Neuron (in vitro differentiated cells): ENCODE measurements at regions not wholly inside any gene's neighbourhood (a gene's known extent, or its start where the extent isn't known, plus 50 kb on each side); places are given as distances from the start of the nearest gene placed in this dataset.

Experiments
- H2AFZ ChIP-seq: one replicate; pipeline ENCODE4 v1.6.1; 2013; ENCODE audit warnings: low read depth, mild to moderate bottlenecking, inconsistent platforms, low read length, moderate library complexity
- H3K27me3 ChIP-seq: one replicate; pipeline ENCODE4 v1.6.1; 2013; ENCODE audit warnings: low read length; ENCODE audit not compliant: insufficient read depth
- H3K36me3 ChIP-seq: one replicate; pipeline ENCODE4 v1.6.1; 2013; ENCODE audit warnings: low read length; ENCODE audit not compliant: insufficient read depth
- H3K4me1 ChIP-seq: one replicate; pipeline ENCODE4 v1.6.1; 2013; ENCODE audit warnings: low read length; ENCODE audit not compliant: insufficient read depth
- H3K4me3 ChIP-seq: 2 replicates; pipeline ENCODE4 v1.5.1; 2013; ENCODE audit warnings: mild to moderate bottlenecking, low read length, moderate library complexity
- H3K9me3 ChIP-seq: one replicate; pipeline ENCODE4 v1.6.1; 2013; ENCODE audit warnings: low read length

GRCh38 chr10:31604096-31604495 is 285.1 kb downstream of the ZEB1 start:
- Histone ChIP-seq H3K36me3 (no peaks in the 10 kb centered on the region), H2AFZ (peak overlapping the region; percentile 100), H3K4me1 (peaks cover 5% of the 10 kb centered on the region), H3K9me3 (no peaks in the 10 kb centered on the region), H3K27me3 (peaks cover 2% of the 10 kb centered on the region), H3K4me3 (peak overlapping the region; percentile 70)

GRCh38 chr10:31603235-31604087 is 284.4 kb downstream of the ZEB1 start:
- Histone ChIP-seq H3K4me1 (peaks cover 5% of the 10 kb centered on the region), H3K27me3 (peaks cover 5% of the 10 kb centered on the region), H3K36me3 (no peaks in the 10 kb centered on the region), H3K4me3 (peak overlapping the region; percentile 70), H3K9me3 (no peaks in the 10 kb centered on the region), H2AFZ (peak overlapping the region; percentile 100)

GRCh38 chr10:31602541-31603234 is 283.7 kb downstream of the ZEB1 start:
- Histone ChIP-seq H3K27me3 (peaks cover 5% of the 10 kb centered on the region), H2AFZ (peak overlapping the region; percentile 100), H3K4me1 (peaks cover 5% of the 10 kb centered on the region), H3K4me3 (peak overlapping the region; percentile 70), H3K36me3 (no peaks in the 10 kb centered on the region), H3K9me3 (no peaks in the 10 kb centered on the region)

GRCh38 chr10:31601136-31601535 is 282.1 kb downstream of the ZEB1 start:
- H3K4me3 ChIP-seq = no peak overlapping the region
- H3K9me3 ChIP-seq = no peaks in the 10 kb centered on the region
- no peaks in the 10 kb centered on the region for H3K36me3 ChIP-seq
- H2AFZ ChIP-seq = no peak overlapping the region
- peaks cover 5% of the 10 kb centered on the region for H3K27me3 ChIP-seq
- H3K4me1 ChIP-seq = peaks cover 5% of the 10 kb centered on the region

- Histone ChIP-seq H3K9me3 (no peaks in the 10 kb centered on the region), H3K4me1 (peaks cover 5% of the 10 kb centered on the region), H3K27me3 (peaks cover 5% of the 10 kb centered on the region), H3K36me3 (no peaks in the 10 kb centered on the region), H3K4me3 (no peak overlapping the region), H2AFZ (no peak overlapping the region)
These were observed 280.8 kb downstream of the ZEB1 start for GRCh38 chr10:31599626-31600504.

GRCh38 chr10:31596765-31597164 is 277.7 kb downstream of the ZEB1 start:
- H3K4me1 ChIP-seq = no peaks in the 10 kb centered on the region
- no peak overlapping the region for H3K4me3 ChIP-seq
- no peaks in the 10 kb centered on the region for H3K9me3 ChIP-seq
- H3K36me3 ChIP-seq = no peaks in the 10 kb centered on the region
- H3K27me3 ChIP-seq = peaks cover 5% of the 10 kb centered on the region
- no peak overlapping the region for H2AFZ ChIP-seq

GRCh38 chr10:31595992-31596391 is 277.0 kb downstream of the ZEB1 start:
- Histone ChIP-seq H3K27me3 (peaks cover 5% of the 10 kb centered on the region), H3K36me3 (no peaks in the 10 kb centered on the region), H3K4me3 (no peak overlapping the region), H3K9me3 (no peaks in the 10 kb centered on the region), H2AFZ (no peak overlapping the region), H3K4me1 (no peaks in the 10 kb centered on the region)

- Histone ChIP-seq H2AFZ (no peak overlapping the region), H3K36me3 (no peaks in the 10 kb centered on the region), H3K4me3 (no peak overlapping the region), H3K27me3 (peaks cover 5% of the 10 kb centered on the region), H3K9me3 (no peaks in the 10 kb centered on the region), H3K4me1 (no peaks in the 10 kb centered on the region)
These were observed 275.4 kb downstream of the ZEB1 start for GRCh38 chr10:31594347-31594873.

- no peak overlapping the region for H2AFZ ChIP-seq
- H3K4me3 ChIP-seq = no peak overlapping the region
- H3K9me3 ChIP-seq = no peaks in the 10 kb centered on the region
- H3K36me3 ChIP-seq = no peaks in the 10 kb centered on the region
- no peaks in the 10 kb centered on the region for H3K4me1 ChIP-seq
- no peaks in the 10 kb centered on the region for H3K27me3 ChIP-seq
These were observed 274.1 kb downstream of the ZEB1 start for GRCh38 chr10:31593124-31593523.

GRCh38 chr10:31591569-31591968 is 272.6 kb downstream of the ZEB1 start:
- H2AFZ ChIP-seq = no peak overlapping the region
- no peaks in the 10 kb centered on the region for H3K36me3 ChIP-seq
- no peaks in the 10 kb centered on the region for H3K9me3 ChIP-seq
- H3K4me1 ChIP-seq = no peaks in the 10 kb centered on the region
- no peak overlapping the region for H3K4me3 ChIP-seq
- no peaks in the 10 kb centered on the region for H3K27me3 ChIP-seq

- Histone ChIP-seq H3K9me3 (no peaks in the 10 kb centered on the region), H3K27me3 (no peaks in the 10 kb centered on the region), H3K4me3 (no peak overlapping the region), H2AFZ (no peak overlapping the region), H3K4me1 (no peaks in the 10 kb centered on the region), H3K36me3 (no peaks in the 10 kb centered on the region)
These were observed 271.2 kb downstream of the ZEB1 start for GRCh38 chr10:31590023-31590800.

- Histone ChIP-seq H3K27me3 (no peaks in the 10 kb centered on the region), H2AFZ (no peak overlapping the region), H3K36me3 (no peaks in the 10 kb centered on the region), H3K4me3 (no peak overlapping the region), H3K9me3 (no peaks in the 10 kb centered on the region), H3K4me1 (no peaks in the 10 kb centered on the region)
These were observed 268.7 kb downstream of the ZEB1 start for GRCh38 chr10:31587691-31588090.
